HG02678 (cell line): ENCODE measurements at regions not wholly inside any gene's neighbourhood (a gene's known extent, or its start where the extent isn't known, plus 50 kb on each side); places are given as distances from the start of the nearest gene placed in this dataset.
"Not testable (repeated sequence)": the region's sequence is repeated elsewhere in the genome, so short reads cannot be mapped to it uniquely, and the experiment has no call there.

Experiments used
- ATAC-seq: cut with Tn5 transposase; IDR thresholded peaks from one replicate; pipeline ENCODE4 v1.9.1; 2021; ENCODE audit warnings: mild to moderate bottlenecking, moderate library complexity; ENCODE audit not compliant: unreplicated experiment

- not testable (repeated sequence) for ATAC-seq
Measured at GRCh38 chr14:30473846-30474696, 84.9 kb upstream of the G2E3 start.

GRCh38 chr14:30482276-30482675 is 76.7 kb upstream of the G2E3 start:
- no peak for ATAC-seq

- no peak for ATAC-seq
Measured at GRCh38 chr14:30484201-30484600, 74.8 kb upstream of the G2E3 start.

- ATAC-seq, result no peak
Measured at GRCh38 chr14:30484976-30485375, 74.0 kb upstream of the G2E3 start.

GRCh38 chr14:30496852-30497251 is 62.1 kb upstream of the G2E3 start:
- ATAC-seq, result no peak

GRCh38 chr14:30499358-30499757 is 59.6 kb upstream of the G2E3 start:
- no peak for ATAC-seq

GRCh38 chr14:30500222-30500621 is 58.7 kb upstream of the G2E3 start:
- no peak for ATAC-seq

GRCh38 chr14:30507209-30507608 is 51.7 kb upstream of the G2E3 start:
- ATAC-seq, result no peak
